Epithelial cell of proximal tubule (primary cell): ENCODE measurements at regions not wholly inside any gene's neighbourhood (a gene's known extent, or its start where the extent isn't known, plus 50 kb on each side); places are given as distances from the start of the nearest gene placed in this dataset.
"Not testable (repeated sequence)": the region's sequence is repeated elsewhere in the genome, so short reads cannot be mapped to it uniquely, and the experiment has no call there.

Experiments used
- DNase-seq: peaks from one replicate; pipeline ENCODE4 v3.0.0-alpha.2; 2011; ENCODE audit warnings: low read depth
- H3K4me3 ChIP-seq: 2 replicates; pipeline ENCODE4 v1.5.1; 2011; ENCODE audit warnings: low read depth, mild to moderate bottlenecking, low read length
- CTCF ChIP-seq: conservative IDR thresholded peaks from 2 replicates; pipeline ENCODE4 v1.5.1; 2012; ENCODE audit warnings: low read depth, mild to moderate bottlenecking, low read length

- DNase-seq, result no peak
- H3K4me3 ChIP-seq, result no peak overlapping the region
- TF ChIP-seq CTCF, result no peak
Observed at GRCh38 chr3:63719796-63720445, 67.4 kb downstream of the SNTN start.

- not testable (repeated sequence) for H3K4me3 ChIP-seq, DNase-seq
Observed at GRCh38 chr3:63720951-63721350, 68.5 kb downstream of the SNTN start.

GRCh38 chr3:63724987-63725386 is 72.5 kb downstream of the SNTN start:
- H3K4me3 ChIP-seq, result no peak overlapping the region
- no peak for TF ChIP-seq CTCF
- peak; percentile 67 for DNase-seq

DNA sequence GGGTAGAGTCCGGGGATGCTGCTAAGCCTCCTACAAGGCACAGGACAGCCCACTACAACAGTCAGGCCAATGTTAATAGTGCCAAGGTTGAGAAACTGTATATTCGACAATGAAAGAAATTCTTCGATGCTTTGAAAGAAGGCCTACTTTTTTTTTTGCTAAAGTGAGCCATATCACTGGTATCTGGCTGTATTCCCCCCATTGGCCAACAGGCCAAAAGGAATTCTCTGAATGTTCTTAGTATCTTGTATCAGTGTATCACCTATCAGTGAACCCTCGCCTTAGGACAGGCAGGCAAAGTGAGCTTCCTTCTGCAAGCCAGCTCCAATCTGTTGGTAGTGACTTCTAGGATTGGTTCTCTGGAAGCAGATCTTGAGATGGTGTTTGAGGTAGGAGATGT is 74.2 kb downstream of the SNTN start:
- no peak for TF ChIP-seq CTCF
- DNase-seq, result no peak
- no peak overlapping the region for H3K4me3 ChIP-seq

DNA sequence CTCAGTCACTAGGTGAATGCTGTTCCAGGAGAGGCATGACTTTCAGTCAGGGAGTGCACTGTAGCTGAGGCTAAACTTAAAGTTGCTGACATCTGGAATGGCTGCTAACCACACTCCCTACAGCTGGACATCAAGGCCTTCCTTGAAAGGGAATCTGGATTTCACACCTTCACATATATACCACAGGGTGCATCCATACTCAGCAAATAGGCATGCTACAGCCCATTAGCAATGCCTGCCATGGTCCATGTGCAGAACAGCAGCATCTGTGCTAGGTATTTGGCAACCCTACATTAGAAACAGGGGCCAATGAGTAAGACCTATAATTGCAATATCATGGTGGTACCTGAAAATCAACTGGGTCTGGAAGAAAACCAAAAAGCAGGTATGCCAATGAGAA is 74.8 kb downstream of the SNTN start:
- TF ChIP-seq CTCF, result no peak
- no peak for DNase-seq
- no peak overlapping the region for H3K4me3 ChIP-seq

GRCh38 chr3:63731866-63732265 is 79.4 kb downstream of the SNTN start:
- H3K4me3 ChIP-seq, result no peak overlapping the region
- TF ChIP-seq CTCF, result no peak
- no peak for DNase-seq

GRCh38 chr3:63733278-63733677 is 80.8 kb downstream of the SNTN start:
- H3K4me3 ChIP-seq, DNase-seq: not testable (repeated sequence)

DNA sequence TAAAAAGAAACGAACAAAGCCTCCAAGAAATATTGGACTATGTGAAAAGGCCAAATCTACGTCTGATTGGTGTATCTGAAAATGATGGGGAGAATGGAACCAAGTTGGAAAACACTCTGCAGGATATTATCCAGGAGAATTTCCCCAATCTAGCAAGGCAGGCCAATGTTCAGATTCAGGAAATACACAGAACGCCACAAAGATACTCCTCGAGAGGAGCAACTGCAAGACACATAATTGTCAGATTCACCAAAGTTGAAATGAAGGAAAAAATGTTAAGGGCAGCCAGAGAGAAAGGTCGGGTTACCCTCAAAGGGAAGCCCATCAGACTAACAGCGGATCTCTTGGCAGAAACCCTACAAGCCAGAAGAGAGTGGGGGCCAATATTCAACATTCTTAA is 82.2 kb downstream of the SNTN start:
- not testable (repeated sequence) for H3K4me3 ChIP-seq, DNase-seq

DNA sequence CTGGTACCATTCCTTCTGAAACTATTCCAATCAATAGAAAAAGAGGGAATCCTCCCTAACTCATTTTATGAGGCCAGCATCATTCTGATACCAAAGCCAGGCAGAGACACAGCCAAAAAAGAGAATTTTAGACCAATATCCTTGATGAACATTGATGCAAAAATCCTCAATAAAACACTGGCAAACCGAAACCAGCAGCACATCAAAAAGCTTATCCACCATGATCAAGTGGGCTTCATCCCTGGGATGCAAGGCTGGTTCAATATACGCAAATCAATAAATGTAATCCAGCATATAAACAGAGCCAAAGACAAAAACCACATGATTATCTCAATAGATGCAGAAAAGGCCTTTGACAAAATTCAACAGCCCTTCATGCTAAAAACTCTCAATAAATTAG is 82.3 kb upstream of the C3orf49 start:
- not testable (repeated sequence) for DNase-seq, H3K4me3 ChIP-seq

GRCh38 chr3:63738577-63738976 is 80.5 kb upstream of the C3orf49 start:
- DNase-seq, H3K4me3 ChIP-seq: not testable (repeated sequence)
